ENCODE measurements at regions not wholly inside any gene's neighbourhood (a gene's known extent, or its start where the extent isn't known, plus 50 kb on each side); places are given as distances from the start of the nearest gene placed in this dataset.

GRCh38 chr4:156569535-156569934 is 402.1 kb downstream of the PDGFC start:
- H3K27me3 ChIP-seq = no peaks in the 10 kb centered on the region
- no peak for ATAC-seq
- 51 to 60% methylated on average over 2 of the region's 2 CpGs for WGBS, 2 donors
- no peak for DNase-seq
- H3K27ac ChIP-seq = no peak overlapping the region
- TF ChIP-seq CTCF (IDR thresholded peaks at IDR 0.05) (no peak), POLR2A (IDR thresholded peaks at IDR 0.05) (no peak)
- H3K9me3 ChIP-seq = no peaks in the 10 kb centered on the region
- H3K4me3 ChIP-seq = no peak overlapping the region
- no peaks in the 10 kb centered on the region for H3K4me1 ChIP-seq
- intact Hi-C loops (cut with DNase I) = no loop called here
- H3K36me3 ChIP-seq (replicated peaks in 1 of 2; ENCODE audit: insufficient read depth in 1 of 2, low read depth in 2 of 2) = no peaks in the 10 kb centered on the region

GRCh38 chr4:156568484-156568883 is 403.1 kb downstream of the PDGFC start:
- intact Hi-C loops (cut with DNase I) = no loop called here
- H3K36me3 ChIP-seq (replicated peaks in 1 of 2; ENCODE audit: insufficient read depth in 1 of 2, low read depth in 2 of 2) = no peaks in the 10 kb centered on the region
- no peak overlapping the region for H3K27ac ChIP-seq
- DNase-seq (no peak), ATAC-seq (no peak)
- no peaks in the 10 kb centered on the region for H3K4me1 ChIP-seq
- TF ChIP-seq POLR2A (IDR thresholded peaks at IDR 0.05) = no peak
- TF ChIP-seq CTCF (IDR thresholded peaks at IDR 0.05) = no peak
- no peaks in the 10 kb centered on the region for H3K9me3 ChIP-seq
- 63 to 71% methylated on average over 2 of the region's 2 CpGs for WGBS, 2 donors
- H3K4me3 ChIP-seq = no peak overlapping the region
- H3K27me3 ChIP-seq = no peaks in the 10 kb centered on the region

GRCh38 chr4:156568041-156568440 is 403.6 kb downstream of the PDGFC start:
- ATAC-seq = no peak
- TF ChIP-seq POLR2A (IDR thresholded peaks at IDR 0.05) (no peak), CTCF (IDR thresholded peaks at IDR 0.05) (no peak)
- no peaks in the 10 kb centered on the region for H3K9me3 ChIP-seq
- no peak overlapping the region for H3K4me3 ChIP-seq
- 73% methylated on average over 4 of the region's 4 CpGs for WGBS, 2 donors
- no peaks in the 10 kb centered on the region for H3K4me1 ChIP-seq
- no peaks in the 10 kb centered on the region for H3K27me3 ChIP-seq
- H3K27ac ChIP-seq = no peak overlapping the region
- intact Hi-C loops (cut with DNase I) = no loop called here
- DNase-seq = no peak
- no peaks in the 10 kb centered on the region for H3K36me3 ChIP-seq (replicated peaks in 1 of 2; ENCODE audit: insufficient read depth in 1 of 2, low read depth in 2 of 2)

GRCh38 chr4:156560701-156561100 is 410.9 kb downstream of the PDGFC start:
- Histone ChIP-seq H3K9me3 (no peaks in the 10 kb centered on the region), H3K36me3 (replicated peaks in 1 of 2; ENCODE audit: insufficient read depth in 1 of 2, low read depth in 2 of 2) (no peaks in the 10 kb centered on the region), H3K4me1 (no peaks in the 10 kb centered on the region), H3K27ac (no peak overlapping the region), H3K4me3 (no peak overlapping the region), H3K27me3 (no peaks in the 10 kb centered on the region)
- intact Hi-C loops (cut with DNase I) = no loop called here
- WGBS, 2 donors = 68 to 76% methylated on average over 2 of the region's 2 CpGs
- DNase-seq = no peak
- TF ChIP-seq CTCF (IDR thresholded peaks at IDR 0.05) = no peak
- no peak for TF ChIP-seq POLR2A (IDR thresholded peaks at IDR 0.05)
- ATAC-seq = no peak

GRCh38 chr4:156559346-156559745 is 412.3 kb downstream of the PDGFC start:
- Histone ChIP-seq H3K36me3 (replicated peaks in 1 of 2; ENCODE audit: insufficient read depth in 1 of 2, low read depth in 2 of 2) (no peaks in the 10 kb centered on the region), H3K9me3 (no peaks in the 10 kb centered on the region), H3K4me1 (no peaks in the 10 kb centered on the region), H3K27me3 (no peaks in the 10 kb centered on the region), H3K4me3 (no peak overlapping the region), H3K27ac (no peak overlapping the region)
- TF ChIP-seq POLR2A (IDR thresholded peaks at IDR 0.05) (no peak), CTCF (IDR thresholded peaks at IDR 0.05) (no peak)
- ATAC-seq = no peak
- 43 to 56% methylated on average over 3 of the region's 3 CpGs for WGBS, 2 donors
- DNase-seq = no peak
- intact Hi-C loops (cut with DNase I) = no loop called here

Data from body of pancreas (tissue), 4 donors.